DMS114 treated with DMSO at 0.1 percent for 48 hours (cell line): ENCODE measurements at regions not wholly inside any gene's neighbourhood (a gene's known extent, or its start where the extent isn't known, plus 50 kb on each side); places are given as distances from the start of the nearest gene placed in this dataset.

Source experiments
- DNase-seq: peaks from one replicate; lab custom pipeline; 2025; ENCODE audit not compliant: unreplicated experiment; lab: John Stamatoyannopoulos, UW

DNA sequence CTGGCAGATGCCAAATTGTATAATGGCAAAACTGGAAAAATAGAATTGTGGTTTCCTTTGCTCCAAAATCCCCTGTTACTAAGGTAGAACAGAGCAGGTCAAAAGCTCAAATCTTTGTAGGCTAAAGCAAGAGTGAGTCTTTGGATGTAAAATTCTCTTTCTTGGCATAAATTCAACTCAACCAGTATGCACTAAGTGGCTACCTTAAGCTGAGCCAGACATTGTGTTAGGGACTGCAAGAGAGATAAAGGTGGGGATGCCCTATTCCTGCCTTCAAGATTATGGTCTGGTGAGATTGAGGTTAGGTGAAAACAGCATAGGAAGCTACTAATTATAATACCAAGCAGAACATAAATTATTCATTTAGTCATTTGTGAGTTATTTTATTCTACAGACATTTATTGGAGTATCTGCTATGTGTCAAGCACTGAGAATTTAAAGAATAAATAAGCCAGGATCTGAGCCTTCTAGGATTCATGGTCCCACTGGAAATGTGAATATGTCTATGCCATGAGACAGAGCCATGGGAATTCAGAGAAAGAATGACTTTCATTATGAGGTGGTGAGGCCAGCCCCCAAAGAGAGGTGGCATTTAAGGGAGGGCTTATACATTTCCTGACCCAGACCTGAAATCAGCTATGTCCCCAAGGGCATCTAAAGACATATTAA is 198.0 kb upstream of the NCKAP5 start:
- DNase-seq, result no peak

DNA sequence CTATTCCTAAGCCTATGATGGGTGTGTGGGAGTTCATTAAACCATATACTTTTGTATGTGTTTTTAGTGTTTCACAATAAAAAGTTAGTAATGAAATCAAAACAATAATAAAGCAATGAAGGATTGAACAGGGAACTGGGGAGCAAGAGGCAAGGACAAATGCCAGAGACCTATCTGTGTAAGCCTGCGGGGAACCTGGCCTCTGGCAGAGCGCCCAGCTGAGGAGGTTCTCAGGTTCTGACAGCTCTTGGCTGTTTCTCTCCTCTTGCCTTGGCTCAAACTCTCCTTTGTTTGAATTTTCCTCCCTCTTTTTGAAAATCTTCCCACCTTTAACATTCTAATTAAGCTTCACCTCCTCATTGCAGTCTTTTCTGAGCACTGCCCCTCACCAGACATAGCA is 200.0 kb upstream of the NCKAP5 start:
- no peak for DNase-seq

GRCh38 chr2:133768658-133769435 is 200.6 kb upstream of the NCKAP5 start:
- DNase-seq, result no peak

DNA sequence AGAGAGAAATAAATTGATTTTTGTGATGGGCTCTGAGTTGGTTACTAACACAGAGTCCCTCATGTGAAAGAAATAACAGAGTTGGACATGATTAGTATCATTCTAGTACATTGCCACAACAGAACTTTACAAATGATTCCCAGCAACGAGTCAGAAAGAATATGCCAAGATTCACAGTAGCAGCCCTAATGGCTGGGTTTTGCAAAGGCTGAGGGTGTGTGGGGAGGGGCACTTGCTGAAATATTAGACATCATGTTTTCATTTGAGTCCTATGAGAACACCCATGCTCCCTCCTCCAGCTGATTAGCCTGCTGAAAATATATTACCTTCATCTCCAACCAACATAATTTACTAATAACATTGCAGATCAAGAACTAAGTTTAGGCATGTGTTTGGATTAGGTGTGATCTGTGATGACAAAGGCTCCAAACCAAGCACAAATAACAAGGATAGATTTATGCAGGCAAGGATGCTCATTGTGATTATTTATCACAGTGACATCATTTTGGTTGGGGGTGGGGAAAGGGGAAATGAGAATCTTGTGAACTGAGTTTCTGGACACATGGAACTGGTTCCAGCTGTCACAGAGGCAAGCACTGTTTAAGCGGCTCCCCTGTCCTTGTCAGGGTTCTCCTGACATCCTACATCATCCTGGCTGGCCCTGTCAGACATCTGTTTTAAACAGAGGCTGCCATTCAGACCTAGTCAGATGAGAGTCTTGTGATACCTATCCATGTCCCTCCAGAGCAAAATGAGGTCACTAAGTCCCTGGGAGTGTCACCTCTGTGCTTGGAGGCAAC is 205.8 kb upstream of the NCKAP5 start:
- DNase-seq, result no peak

DNA sequence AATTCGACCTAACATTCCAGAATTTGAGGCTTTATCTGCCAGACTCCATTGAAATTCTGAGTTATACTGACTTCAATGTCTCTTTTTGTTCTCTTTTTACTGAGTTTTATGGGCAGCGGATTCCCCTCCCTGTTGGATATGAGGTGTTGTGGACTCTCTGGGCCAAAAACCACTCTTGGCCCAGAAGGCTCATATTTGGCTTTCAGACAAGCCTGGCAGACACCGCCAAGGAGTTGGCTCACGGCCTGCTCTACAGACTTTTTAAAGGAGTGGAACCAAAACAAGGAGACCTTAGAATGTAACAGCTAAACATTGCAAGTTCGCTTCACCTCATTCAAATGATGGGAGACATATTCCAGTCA is 206.4 kb upstream of the NCKAP5 start:
- no peak for DNase-seq

GRCh38 chr2:133776936-133777573 is 208.8 kb upstream of the NCKAP5 start:
- DNase-seq, result no peak

DNA sequence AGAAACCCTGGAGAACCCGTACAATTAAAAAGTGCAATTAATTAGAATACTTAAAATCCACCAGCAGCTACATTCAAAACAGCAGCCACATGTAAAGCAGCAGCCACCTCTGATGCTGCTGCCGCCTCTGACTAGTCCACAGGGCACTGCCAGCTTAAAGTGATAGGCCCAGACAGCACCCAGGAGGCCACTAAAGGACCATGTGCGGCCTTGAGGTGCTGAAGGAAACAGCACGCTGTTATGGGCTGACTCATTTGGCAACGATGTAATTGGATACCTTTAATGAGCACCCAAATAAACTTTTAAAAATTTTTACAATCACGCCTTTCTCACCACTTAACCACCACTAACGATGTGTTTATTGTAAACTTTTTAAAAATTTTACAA is 209.3 kb upstream of the NCKAP5 start:
- DNase-seq, result no peak

GRCh38 chr2:133780099-133780996 is 212.1 kb upstream of the NCKAP5 start:
- DNase-seq, result peak; percentile 33

- no peak for DNase-seq
Observed at GRCh38 chr2:133780997-133781513, 212.8 kb upstream of the NCKAP5 start.

GRCh38 chr2:133787207-133787606 is 218.9 kb upstream of the NCKAP5 start:
- DNase-seq, result no peak

GRCh38 chr2:133787651-133788050 is 219.4 kb upstream of the NCKAP5 start:
- DNase-seq, result no peak

DNA sequence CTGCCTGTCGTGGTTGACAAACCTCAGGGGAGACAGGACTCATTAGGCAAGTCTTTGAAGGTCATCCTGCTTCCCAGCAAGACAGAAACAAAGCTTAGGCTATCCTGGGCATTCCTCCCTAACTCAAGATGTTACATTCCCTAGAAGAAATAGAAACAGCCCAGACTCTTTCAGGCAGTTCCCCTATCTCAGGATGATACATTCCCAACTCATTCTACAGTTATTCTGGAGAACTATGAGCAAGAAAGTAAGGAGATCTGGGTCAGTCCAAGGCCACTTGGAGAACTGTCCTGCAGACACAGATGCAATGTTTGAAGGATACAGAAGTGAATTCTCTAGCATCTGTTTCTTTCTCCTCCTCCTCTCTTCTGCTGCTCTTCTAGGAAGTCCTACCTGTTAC is 220.1 kb upstream of the NCKAP5 start:
- no peak for DNase-seq

DNA sequence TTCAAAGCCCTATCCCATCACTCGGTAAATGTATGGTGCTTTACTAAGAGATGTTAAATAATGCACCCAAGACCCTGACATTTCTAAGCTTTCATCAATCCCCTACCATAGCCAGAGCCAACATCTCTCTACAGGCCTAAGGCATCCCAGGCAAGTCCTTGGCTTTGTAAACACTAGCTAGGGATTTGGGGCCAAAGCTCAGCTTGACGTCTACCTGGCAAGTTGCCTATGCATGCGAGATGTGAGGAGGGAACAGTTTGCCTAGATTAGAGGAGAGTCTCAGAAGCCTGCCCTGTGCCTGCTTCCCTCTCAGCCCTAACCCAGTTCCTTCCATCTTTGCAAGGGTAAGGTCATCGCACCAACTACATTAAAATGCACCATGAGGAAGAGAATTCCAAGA is 221.5 kb upstream of the NCKAP5 start:
- no peak for DNase-seq

- DNase-seq, result no peak
Observed at GRCh38 chr2:133790711-133791110, 222.4 kb upstream of the NCKAP5 start.

- no peak for DNase-seq
Observed at GRCh38 chr2:133791191-133791590, 222.9 kb upstream of the NCKAP5 start.

DNA sequence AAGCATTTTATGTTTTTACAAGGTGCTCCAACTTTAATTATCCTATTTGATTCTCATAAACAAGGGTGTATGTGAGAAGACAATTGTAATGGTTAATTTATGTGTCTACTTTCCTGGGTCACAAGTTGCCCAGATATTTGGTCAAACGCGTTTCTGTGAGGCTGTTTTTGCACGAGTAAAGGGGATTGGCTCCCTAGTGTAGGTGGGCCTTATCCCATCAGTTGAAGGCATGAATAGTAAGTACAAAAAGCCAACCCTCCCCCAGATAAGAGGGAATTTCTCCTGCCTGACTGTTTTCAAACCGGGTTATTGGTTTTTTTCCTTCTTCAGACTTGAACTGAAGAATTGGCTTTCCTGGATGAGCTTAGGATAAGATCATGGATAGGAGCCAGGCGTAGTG is 224.0 kb upstream of the NCKAP5 start:
- DNase-seq, result no peak

DNA sequence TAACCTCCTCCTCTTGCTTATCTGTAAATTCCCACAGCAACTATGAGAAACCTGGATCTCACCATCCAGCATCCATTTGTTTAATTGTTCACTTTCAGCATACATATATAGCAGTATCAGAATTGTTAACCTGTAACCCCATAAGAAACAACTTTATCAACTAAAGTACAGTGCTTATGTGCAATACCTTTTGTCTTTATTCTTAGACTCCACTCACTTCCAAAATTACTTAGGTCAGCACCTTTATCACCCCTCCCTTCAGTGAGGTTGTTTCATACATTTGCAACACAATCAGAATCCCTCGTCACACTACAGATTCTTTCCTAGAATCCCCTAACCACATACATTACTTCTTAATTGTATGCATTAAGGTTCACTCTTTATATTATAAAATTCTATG is 225.9 kb upstream of the NCKAP5 start:
- DNase-seq, result no peak

DNA sequence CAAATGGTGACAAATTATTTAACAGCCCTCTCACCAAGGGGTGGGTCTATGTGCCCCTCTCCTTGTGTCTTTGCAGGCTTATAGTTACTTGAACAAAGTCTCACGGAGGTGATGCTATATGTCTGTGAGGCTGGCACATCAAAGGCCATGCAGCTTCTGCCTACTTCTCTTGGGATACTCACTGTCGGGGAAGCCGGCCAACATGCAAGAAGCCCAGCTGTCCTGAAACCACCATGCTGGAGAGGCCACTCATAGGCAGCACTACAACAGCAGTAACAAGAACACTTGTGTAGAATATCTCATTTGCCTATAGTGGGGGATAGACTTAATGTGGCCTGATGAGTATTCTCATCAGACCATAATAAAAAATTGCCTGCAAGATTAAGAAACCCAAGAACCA is 233.7 kb upstream of the NCKAP5 start:
- no peak for DNase-seq

- no peak for DNase-seq
Observed at GRCh38 chr2:133802409-133803039, 234.3 kb upstream of the NCKAP5 start.

GRCh38 chr2:133806564-133806963 is 238.3 kb upstream of the NCKAP5 start:
- DNase-seq, result no peak
